ENCODE measurements at regions not wholly inside any gene's neighbourhood (a gene's known extent, or its start where the extent isn't known, plus 50 kb on each side); places are given as distances from the start of the nearest gene placed in this dataset.

DNA sequence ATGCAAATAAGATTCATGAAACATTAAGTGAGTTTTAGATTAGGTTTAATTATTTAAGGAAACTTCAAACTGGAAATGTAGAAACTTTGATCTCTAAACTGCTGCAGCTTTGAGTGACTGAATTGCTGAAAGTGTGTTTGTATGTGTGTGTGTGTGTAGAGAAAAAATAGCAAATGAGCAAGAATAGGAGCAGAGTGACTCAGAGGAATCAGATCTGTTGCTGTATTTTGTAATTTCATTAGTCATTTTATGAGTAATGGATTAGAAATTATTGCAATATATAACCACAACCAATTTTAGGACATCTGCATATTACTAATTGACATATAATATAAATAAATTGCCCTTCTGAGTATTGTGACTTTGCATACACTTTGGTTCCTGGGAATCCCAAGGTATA is 52.8 kb upstream of the SLC9A9 start:
- Histone ChIP-seq H3K4me1 (ENCODE audit: insufficient read depth, low read length) (no peaks in the 10 kb centered on the region), H3K9me3 (ENCODE audit: control insufficient read depth in 1 of 2, insufficient read depth in 1 of 2, low read length in 2 of 2) (no peaks in the 10 kb centered on the region), H3K36me3 (ENCODE audit: insufficient read depth, low read length) (no peaks in the 10 kb centered on the region), H3K27ac (ENCODE audit: low read depth in 1 of 2, low read length in 2 of 2) (no peak overlapping the region), H3K4me3 (ENCODE audit: low read length) (no peak overlapping the region), H3K27me3 (ENCODE audit: control insufficient read depth in 1 of 2, insufficient read depth in 2 of 2, low read length in 2 of 2) (no peaks in the 10 kb centered on the region)
- Mint-ChIP-seq H3K4me3 (no peak overlapping the region), H3K36me3 (ENCODE audit: low read depth) (no peaks in the 10 kb centered on the region), H3K9me3 (no peaks in the 10 kb centered on the region), H3K27ac (no peak overlapping the region), H3K27me3 (peaks cover 9% of the 10 kb centered on the region), H3K4me1 (ENCODE audit: low read depth) (no peaks in the 10 kb centered on the region)
- TF ChIP-seq, protein P1, sequence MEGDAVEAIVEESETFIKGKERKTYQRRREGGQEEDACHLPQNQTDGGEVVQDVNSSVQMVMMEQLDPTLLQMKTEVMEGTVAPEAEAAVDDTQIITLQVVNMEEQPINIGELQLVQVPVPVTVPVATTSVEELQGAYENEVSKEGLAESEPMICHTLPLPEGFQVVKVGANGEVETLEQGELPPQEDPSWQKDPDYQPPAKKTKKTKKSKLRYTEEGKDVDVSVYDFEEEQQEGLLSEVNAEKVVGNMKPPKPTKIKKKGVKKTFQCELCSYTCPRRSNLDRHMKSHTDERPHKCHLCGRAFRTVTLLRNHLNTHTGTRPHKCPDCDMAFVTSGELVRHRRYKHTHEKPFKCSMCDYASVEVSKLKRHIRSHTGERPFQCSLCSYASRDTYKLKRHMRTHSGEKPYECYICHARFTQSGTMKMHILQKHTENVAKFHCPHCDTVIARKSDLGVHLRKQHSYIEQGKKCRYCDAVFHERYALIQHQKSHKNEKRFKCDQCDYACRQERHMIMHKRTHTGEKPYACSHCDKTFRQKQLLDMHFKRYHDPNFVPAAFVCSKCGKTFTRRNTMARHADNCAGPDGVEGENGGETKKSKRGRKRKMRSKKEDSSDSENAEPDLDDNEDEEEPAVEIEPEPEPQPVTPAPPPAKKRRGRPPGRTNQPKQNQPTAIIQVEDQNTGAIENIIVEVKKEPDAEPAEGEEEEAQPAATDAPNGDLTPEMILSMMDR (IDR thresholded peaks at IDR 0.05) = no peak
- ChIA-PET CTCF (no interaction called here), POLR2A (no interaction called here)
- intact Hi-C loops (cut with DNase I, micrococcal nuclease) = no loop called here
- DNase-seq (no peak), ATAC-seq (ENCODE audit: poor library complexity) (no peak)

DNA sequence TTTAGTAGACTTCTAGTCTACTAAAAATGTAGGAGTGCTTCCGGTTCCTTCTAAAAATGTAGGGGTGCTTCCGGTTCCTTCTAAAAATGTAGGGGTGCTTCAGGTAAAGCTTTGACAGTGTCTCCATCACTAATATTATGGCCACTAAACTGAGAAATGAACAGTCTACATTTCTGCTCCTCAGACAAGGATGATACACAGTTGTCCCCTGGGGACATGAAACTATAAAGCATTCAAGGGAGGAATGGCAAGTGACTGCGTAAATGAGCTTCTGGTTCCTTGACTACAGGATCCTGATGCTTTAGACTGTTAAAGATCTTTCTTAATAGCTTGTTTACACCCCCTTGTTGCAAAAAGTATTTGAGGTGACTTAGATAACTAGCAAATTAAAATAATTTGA is 53.9 kb upstream of the SLC9A9 start:
- no peaks in the 10 kb centered on the region for H3K9me3 Mint-ChIP-seq
- no peak for ATAC-seq (ENCODE audit: poor library complexity)
- Histone ChIP-seq H3K4me3 (ENCODE audit: low read length) (no peak overlapping the region), H3K27me3 (ENCODE audit: control insufficient read depth in 1 of 2, insufficient read depth in 2 of 2, low read length in 2 of 2) (no peaks in the 10 kb centered on the region), H3K36me3 (ENCODE audit: insufficient read depth, low read length) (no peaks in the 10 kb centered on the region), H3K9me3 (ENCODE audit: control insufficient read depth in 1 of 2, insufficient read depth in 1 of 2, low read length in 2 of 2) (no peaks in the 10 kb centered on the region), H3K4me1 (ENCODE audit: insufficient read depth, low read length) (no peaks in the 10 kb centered on the region), H3K27ac (ENCODE audit: low read depth in 1 of 2, low read length in 2 of 2) (no peak overlapping the region)
- POLR2A ChIA-PET = no interaction called here
- intact Hi-C loops (cut with DNase I, micrococcal nuclease) = no loop called here
- TF ChIP-seq, protein P1 (IDR thresholded peaks at IDR 0.05) = no peak
- no peak for DNase-seq
- H3K36me3 Mint-ChIP-seq (ENCODE audit: low read depth) = no peaks in the 10 kb centered on the region
- peaks cover 9% of the 10 kb centered on the region for H3K27me3 Mint-ChIP-seq
- CTCF ChIA-PET = no interaction called here
- no peak overlapping the region for H3K27ac Mint-ChIP-seq
- no peaks in the 10 kb centered on the region for H3K4me1 Mint-ChIP-seq (ENCODE audit: low read depth)
- H3K4me3 Mint-ChIP-seq = no peak overlapping the region

DNA sequence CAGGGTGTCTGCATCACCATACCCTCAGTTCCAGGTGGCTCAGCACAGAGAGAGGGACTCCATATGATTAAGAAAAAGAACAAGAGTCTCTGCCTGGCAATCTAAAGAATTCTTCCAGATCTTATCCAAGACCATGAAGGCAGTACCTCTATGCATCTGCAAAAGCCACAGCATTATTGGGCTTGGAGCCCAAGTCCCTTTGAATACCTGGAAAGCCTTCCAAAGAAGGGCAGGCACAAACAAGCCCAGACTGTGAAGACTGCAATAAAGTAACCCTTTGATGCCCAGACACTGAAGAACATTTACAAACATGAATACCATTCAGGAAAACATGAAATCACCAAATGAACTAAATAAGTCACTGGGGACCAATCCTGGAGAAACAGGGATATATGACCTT is 60.9 kb upstream of the DIPK2A start:
- H3K27ac Mint-ChIP-seq = no peak overlapping the region
- Histone ChIP-seq H3K36me3 (ENCODE audit: insufficient read depth, low read length) (no peaks in the 10 kb centered on the region), H3K27me3 (ENCODE audit: control insufficient read depth in 1 of 2, insufficient read depth in 2 of 2, low read length in 2 of 2) (no peaks in the 10 kb centered on the region), H3K4me1 (ENCODE audit: insufficient read depth, low read length) (no peaks in the 10 kb centered on the region), H3K4me3 (ENCODE audit: low read length) (no peak overlapping the region), H3K9me3 (ENCODE audit: control insufficient read depth in 1 of 2, insufficient read depth in 1 of 2, low read length in 2 of 2) (no peaks in the 10 kb centered on the region), H3K27ac (ENCODE audit: low read depth in 1 of 2, low read length in 2 of 2) (no peak overlapping the region)
- H3K27me3 Mint-ChIP-seq = peaks cover 31% of the 10 kb centered on the region
- no peak for DNase-seq
- ATAC-seq (ENCODE audit: poor library complexity) = no peak
- intact Hi-C loops (cut with DNase I, micrococcal nuclease) = no loop called here
- H3K4me3 Mint-ChIP-seq = no peak overlapping the region
- ChIA-PET POLR2A (interaction anchor here (0.6 kb wide), 1 partner anchor 1944 kb away, joined by 3 read pairs; no protein-coding TSS in a partner anchor), CTCF (no interaction called here)
- TF ChIP-seq, protein P1 (IDR thresholded peaks at IDR 0.05) = no peak
- H3K9me3 Mint-ChIP-seq = no peaks in the 10 kb centered on the region
- H3K4me1 Mint-ChIP-seq (ENCODE audit: low read depth) = no peaks in the 10 kb centered on the region
- no peaks in the 10 kb centered on the region for H3K36me3 Mint-ChIP-seq (ENCODE audit: low read depth)

All from CD4-positive, alpha-beta T cell (primary cell).